Activated CD4-positive, alpha-beta T cell treated with anti-CD3 and anti-CD28 coated beads, Interleukin-2, amount 10 ng/mL, durations not matched to agents 24 days and 14 days (primary cell): ENCODE measurements at regions not wholly inside any gene's neighbourhood (a gene's known extent, or its start where the extent isn't known, plus 50 kb on each side); places are given as distances from the start of the nearest gene placed in this dataset.
"Not testable (repeated sequence)": the region's sequence is repeated elsewhere in the genome, so short reads cannot be mapped to it uniquely, and the experiment has no call there.

ENCODE experiments used
- DNase-seq: peaks from one replicate; pipeline ENCODE4 v3.0.0; 2022
- H3K27ac Mint-ChIP-seq: one replicate; pipeline ENCODE4 v1.8.0; 2022; ENCODE audit warnings: mild to moderate bottlenecking, mixed read lengths
- H3K27me3 Mint-ChIP-seq: one replicate; pipeline ENCODE4 v1.8.0; 2022; ENCODE audit warnings: mixed read lengths
- H3K36me3 Mint-ChIP-seq: one replicate; pipeline ENCODE4 v1.8.0; 2022; ENCODE audit warnings: low read depth, mild to moderate bottlenecking, mixed read lengths
- H3K4me1 Mint-ChIP-seq: one replicate; pipeline ENCODE4 v1.8.0; 2021; ENCODE audit warnings: mixed read lengths
- H3K4me3 Mint-ChIP-seq: one replicate; pipeline ENCODE4 v1.8.0; 2022; ENCODE audit warnings: mild to moderate bottlenecking, moderate library complexity, mixed read lengths
- H3K9me3 Mint-ChIP-seq: one replicate; pipeline ENCODE4 v1.8.0; 2021; ENCODE audit warnings: mixed read lengths
- intact Hi-C: fragments of 100-400 bp; cut with micrococcal nuclease; formaldehyde crosslinking; loops from one replicate; pipeline ENCODE4 v1.15.1; 2023

- no peaks in the 10 kb centered on the region for H3K27me3 Mint-ChIP-seq
- H3K9me3 Mint-ChIP-seq, result no peaks in the 10 kb centered on the region
- intact Hi-C loops, result no loop called here
- H3K36me3 Mint-ChIP-seq, result no peaks in the 10 kb centered on the region
- H3K4me1 Mint-ChIP-seq, result no peaks in the 10 kb centered on the region
- DNase-seq, result no peak
- H3K27ac Mint-ChIP-seq, result no peak overlapping the region
- H3K4me3 Mint-ChIP-seq, result no peak overlapping the region
Measured at GRCh38 chr6:100202417-100203194, 208.6 kb upstream of the MCHR2 start.

DNA sequence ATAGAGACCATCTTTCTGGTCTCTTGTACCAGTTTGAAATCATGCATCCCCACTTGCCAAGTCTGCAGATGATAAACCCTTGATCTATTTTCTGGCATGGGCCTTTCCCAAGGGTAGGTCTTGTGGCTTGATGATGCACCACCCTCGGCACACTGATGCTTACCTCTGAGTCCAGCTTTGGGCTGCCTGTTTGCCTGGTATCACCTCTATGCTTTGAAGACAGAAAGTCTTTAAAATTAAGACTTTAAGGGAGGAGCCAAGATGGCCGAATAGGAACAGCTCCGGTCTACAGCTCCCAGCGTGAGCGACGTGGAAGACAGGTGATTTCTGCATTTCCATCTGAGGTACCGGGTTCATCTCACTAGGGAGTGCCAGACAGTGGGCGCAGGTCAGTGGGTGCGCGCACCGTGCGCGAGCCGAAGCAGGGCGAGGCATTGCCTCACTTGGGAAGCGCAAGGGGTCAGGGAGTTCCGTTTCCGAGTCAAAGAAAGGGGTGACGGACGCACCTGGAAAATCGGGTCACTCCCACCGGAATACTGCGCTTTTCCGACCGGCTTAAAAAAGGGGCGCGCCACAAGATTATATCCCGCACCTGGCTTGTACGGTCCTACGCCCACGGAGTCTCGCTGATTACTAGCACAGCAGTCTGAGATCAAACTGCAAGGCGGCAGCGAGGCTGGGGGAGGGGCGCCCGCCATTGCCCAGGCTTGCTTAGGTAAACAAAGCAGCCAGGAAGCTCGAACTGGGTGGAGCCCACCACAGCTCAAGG, 202.4 kb upstream of the MCHR2 start:
- H3K36me3 Mint-ChIP-seq, H3K4me1 Mint-ChIP-seq, H3K27ac Mint-ChIP-seq, intact Hi-C loops, H3K27me3 Mint-ChIP-seq, H3K4me3 Mint-ChIP-seq, H3K9me3 Mint-ChIP-seq, DNase-seq: not testable (repeated sequence)

DNA sequence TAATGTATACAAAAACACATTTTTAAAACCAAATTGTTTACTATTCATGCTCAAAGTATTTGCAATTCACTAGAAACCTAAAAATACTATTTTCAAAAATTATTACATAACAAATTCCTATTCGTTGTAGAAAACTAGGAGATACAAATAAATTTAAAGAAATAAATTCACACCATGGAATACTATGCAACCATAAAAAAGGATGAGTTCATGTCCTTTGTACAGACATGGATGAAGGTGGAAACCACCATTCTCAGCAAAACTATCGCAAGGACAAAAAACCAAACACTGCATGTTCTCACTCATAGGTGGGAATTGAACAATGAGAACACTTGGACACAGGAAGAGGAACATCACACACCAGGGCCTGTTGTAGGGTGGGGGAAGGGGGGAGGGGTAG, 201.2 kb upstream of the MCHR2 start:
- H3K27ac Mint-ChIP-seq, H3K4me1 Mint-ChIP-seq, H3K36me3 Mint-ChIP-seq, H3K4me3 Mint-ChIP-seq, H3K27me3 Mint-ChIP-seq, intact Hi-C loops, H3K9me3 Mint-ChIP-seq, DNase-seq: not testable (repeated sequence)

DNA sequence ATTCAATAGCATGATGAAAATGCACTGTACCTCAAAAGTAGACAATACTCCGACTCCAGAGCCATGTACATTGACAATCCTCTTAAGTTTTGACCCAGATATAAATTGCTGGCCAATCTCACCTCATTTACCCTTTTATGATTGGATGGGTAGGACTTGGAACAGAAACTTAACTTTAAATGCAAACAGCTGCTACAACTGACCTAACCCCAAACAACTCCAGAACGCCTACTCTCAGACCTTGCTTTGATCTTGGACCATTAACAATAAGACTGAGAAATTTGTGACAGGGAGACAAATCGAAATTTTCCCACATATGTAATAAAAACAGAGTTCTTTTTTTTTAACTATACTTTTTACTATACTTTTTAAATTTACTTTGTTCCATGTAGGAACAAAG, 200.5 kb upstream of the MCHR2 start:
- H3K4me3 Mint-ChIP-seq, result no peak overlapping the region
- no peaks in the 10 kb centered on the region for H3K4me1 Mint-ChIP-seq
- H3K9me3 Mint-ChIP-seq, result no peaks in the 10 kb centered on the region
- no peaks in the 10 kb centered on the region for H3K27me3 Mint-ChIP-seq
- DNase-seq, result no peak
- intact Hi-C loops, result no loop called here
- no peaks in the 10 kb centered on the region for H3K36me3 Mint-ChIP-seq
- no peak overlapping the region for H3K27ac Mint-ChIP-seq

GRCh38 chr6:100188754-100189153, 194.7 kb upstream of the MCHR2 start:
- intact Hi-C loops, result no loop called here
- no peaks in the 10 kb centered on the region for H3K9me3 Mint-ChIP-seq
- no peaks in the 10 kb centered on the region for H3K27me3 Mint-ChIP-seq
- H3K4me3 Mint-ChIP-seq, result no peak overlapping the region
- H3K27ac Mint-ChIP-seq, result no peak overlapping the region
- H3K36me3 Mint-ChIP-seq, result no peaks in the 10 kb centered on the region
- DNase-seq, result no peak
- H3K4me1 Mint-ChIP-seq, result no peaks in the 10 kb centered on the region

DNA sequence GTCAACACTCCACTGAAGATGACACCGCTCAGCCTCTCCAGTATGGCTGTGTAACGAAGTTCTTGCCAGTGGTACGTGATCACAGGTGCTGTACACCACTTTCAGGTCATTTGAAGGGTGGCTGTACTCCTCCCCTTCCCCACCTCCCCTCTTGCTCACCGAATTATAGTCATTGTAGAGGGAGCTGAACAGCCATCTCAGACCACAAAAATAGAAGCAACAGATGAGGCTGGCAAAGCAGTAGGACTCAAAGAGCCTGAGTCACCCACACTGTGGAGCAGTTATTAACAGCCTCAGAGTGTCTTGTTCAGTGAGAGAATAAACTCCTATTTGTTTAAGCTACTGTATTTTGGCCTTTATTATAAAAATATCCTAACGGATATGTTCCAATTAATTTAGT, 192.5 kb upstream of the MCHR2 start:
- Mint-ChIP-seq H3K27ac (no peak overlapping the region), H3K27me3 (peaks cover 3% of the 10 kb centered on the region), H3K36me3 (no peaks in the 10 kb centered on the region), H3K4me1 (no peaks in the 10 kb centered on the region), H3K4me3 (no peak overlapping the region), H3K9me3 (no peaks in the 10 kb centered on the region)
- intact Hi-C loops, result no loop called here
- DNase-seq, result no peak

- Mint-ChIP-seq H3K36me3 (no peaks in the 10 kb centered on the region), H3K27ac (no peak overlapping the region), H3K4me3 (no peak overlapping the region), H3K4me1 (no peaks in the 10 kb centered on the region), H3K9me3 (no peaks in the 10 kb centered on the region), H3K27me3 (peaks cover 3% of the 10 kb centered on the region)
- intact Hi-C loops, result no loop called here
- DNase-seq, result no peak
Measured at GRCh38 chr6:100185615-100186014, 191.6 kb upstream of the MCHR2 start.

- intact Hi-C loops, result no loop called here
- H3K4me3 Mint-ChIP-seq, result no peak overlapping the region
- peaks cover 3% of the 10 kb centered on the region for H3K27me3 Mint-ChIP-seq
- no peak overlapping the region for H3K27ac Mint-ChIP-seq
- no peaks in the 10 kb centered on the region for H3K9me3 Mint-ChIP-seq
- no peak for DNase-seq
- no peaks in the 10 kb centered on the region for H3K36me3 Mint-ChIP-seq
- no peaks in the 10 kb centered on the region for H3K4me1 Mint-ChIP-seq
Measured at GRCh38 chr6:100184473-100184872, 190.4 kb upstream of the MCHR2 start.

DNA sequence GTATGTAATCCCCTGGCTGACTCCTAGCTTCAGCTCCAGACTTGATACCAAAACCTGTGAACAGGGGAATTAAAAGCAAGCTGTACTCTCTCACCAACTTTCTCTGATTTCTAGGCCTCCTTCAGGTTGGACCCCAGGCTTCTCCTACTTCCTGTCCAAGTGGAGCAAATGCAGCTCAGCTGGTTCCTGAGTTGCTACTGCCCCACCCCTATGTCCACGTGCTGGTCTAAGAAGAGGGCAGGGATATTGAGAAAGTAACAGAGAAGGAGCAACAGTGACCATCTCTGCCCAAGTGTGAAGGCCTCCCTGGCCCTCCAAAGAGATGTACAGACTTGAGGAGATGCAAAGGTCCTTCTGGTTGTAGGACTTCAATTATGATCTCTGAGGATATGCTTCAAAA, 188.3 kb upstream of the MCHR2 start:
- H3K27ac Mint-ChIP-seq, result no peak overlapping the region
- no peak overlapping the region for H3K4me3 Mint-ChIP-seq
- H3K4me1 Mint-ChIP-seq, result no peaks in the 10 kb centered on the region
- H3K9me3 Mint-ChIP-seq, result no peaks in the 10 kb centered on the region
- no peak for DNase-seq
- no peaks in the 10 kb centered on the region for H3K36me3 Mint-ChIP-seq
- intact Hi-C loops, result no loop called here
- H3K27me3 Mint-ChIP-seq, result peaks cover 3% of the 10 kb centered on the region

GRCh38 chr6:100181309-100181708, 187.3 kb upstream of the MCHR2 start:
- intact Hi-C loops, result no loop called here
- no peaks in the 10 kb centered on the region for H3K9me3 Mint-ChIP-seq
- H3K4me1 Mint-ChIP-seq, result no peaks in the 10 kb centered on the region
- H3K4me3 Mint-ChIP-seq, result no peak overlapping the region
- no peaks in the 10 kb centered on the region for H3K36me3 Mint-ChIP-seq
- no peak for DNase-seq
- no peak overlapping the region for H3K27ac Mint-ChIP-seq
- H3K27me3 Mint-ChIP-seq, result peaks cover 3% of the 10 kb centered on the region

GRCh38 chr6:100179576-100179975, 185.6 kb upstream of the MCHR2 start:
- intact Hi-C loops, result no loop called here
- DNase-seq, result no peak
- Mint-ChIP-seq H3K27ac (no peak overlapping the region), H3K4me3 (no peak overlapping the region), H3K36me3 (no peaks in the 10 kb centered on the region), H3K9me3 (no peaks in the 10 kb centered on the region), H3K27me3 (peaks cover 3% of the 10 kb centered on the region), H3K4me1 (no peaks in the 10 kb centered on the region)

DNA sequence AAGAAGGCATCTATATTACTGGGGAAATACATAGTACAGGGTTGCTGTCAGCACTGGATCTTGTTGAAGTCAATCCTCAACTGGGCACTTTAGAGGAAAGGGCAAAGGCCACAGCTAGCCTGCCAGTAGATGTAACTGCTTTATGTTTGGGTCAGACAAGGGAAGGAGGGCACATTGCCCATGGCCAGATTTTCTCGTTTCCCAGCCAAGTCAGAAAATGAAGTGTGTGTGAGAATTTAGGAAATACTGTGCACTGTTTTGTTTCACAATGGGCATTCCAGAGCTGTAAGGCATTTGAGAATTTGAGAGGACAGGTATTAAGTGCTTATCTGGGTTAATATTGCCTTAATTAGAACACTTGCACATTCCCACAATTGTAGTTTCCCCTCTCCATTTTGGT, 183.9 kb upstream of the MCHR2 start:
- Mint-ChIP-seq H3K36me3 (no peaks in the 10 kb centered on the region), H3K4me3 (no peak overlapping the region), H3K4me1 (no peaks in the 10 kb centered on the region), H3K27me3 (peaks cover 4% of the 10 kb centered on the region), H3K27ac (no peak overlapping the region), H3K9me3 (no peaks in the 10 kb centered on the region)
- intact Hi-C loops, result no loop called here
- no peak for DNase-seq

DNA sequence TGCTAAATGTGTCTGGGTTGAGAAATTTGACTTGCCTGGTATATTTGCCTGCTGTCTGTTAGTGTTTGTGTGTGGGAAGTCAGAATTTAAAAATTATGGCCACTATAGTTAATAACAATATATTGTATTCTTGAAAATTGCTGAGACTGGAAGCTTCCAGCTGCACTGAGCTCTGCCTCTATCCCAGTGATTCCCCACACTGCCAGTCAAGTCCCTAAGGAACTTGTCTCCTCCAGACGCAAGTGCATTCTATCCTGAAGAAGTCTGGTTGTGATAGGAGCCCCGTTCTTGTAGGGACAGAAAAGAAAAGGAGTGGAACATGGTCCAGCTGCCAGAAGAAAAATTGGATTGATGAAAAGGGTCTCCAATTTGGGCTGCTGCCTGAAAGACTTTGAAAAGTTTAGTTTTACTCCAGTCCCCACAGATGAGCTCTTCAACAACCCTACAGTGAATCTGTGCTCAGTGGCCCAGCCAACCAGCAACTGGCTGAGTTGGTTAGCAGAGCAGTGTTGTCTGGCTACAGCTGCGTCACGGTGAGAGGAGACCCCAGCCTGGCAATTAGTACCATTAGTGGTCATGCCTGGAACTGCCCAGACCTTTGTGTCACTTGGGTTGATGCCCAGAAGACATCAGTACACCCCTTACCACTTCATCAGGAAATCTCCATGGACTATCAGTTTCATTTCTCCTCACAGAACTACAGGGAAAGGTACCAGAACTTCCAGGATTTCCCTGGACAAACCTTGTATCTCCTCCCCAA, 183.1 kb upstream of the MCHR2 start:
- no peaks in the 10 kb centered on the region for H3K4me1 Mint-ChIP-seq
- no peak for DNase-seq
- no peaks in the 10 kb centered on the region for H3K9me3 Mint-ChIP-seq
- H3K36me3 Mint-ChIP-seq, result no peaks in the 10 kb centered on the region
- intact Hi-C loops, result no loop called here
- no peak overlapping the region for H3K27ac Mint-ChIP-seq
- no peak overlapping the region for H3K4me3 Mint-ChIP-seq
- peaks cover 3% of the 10 kb centered on the region for H3K27me3 Mint-ChIP-seq

DNA sequence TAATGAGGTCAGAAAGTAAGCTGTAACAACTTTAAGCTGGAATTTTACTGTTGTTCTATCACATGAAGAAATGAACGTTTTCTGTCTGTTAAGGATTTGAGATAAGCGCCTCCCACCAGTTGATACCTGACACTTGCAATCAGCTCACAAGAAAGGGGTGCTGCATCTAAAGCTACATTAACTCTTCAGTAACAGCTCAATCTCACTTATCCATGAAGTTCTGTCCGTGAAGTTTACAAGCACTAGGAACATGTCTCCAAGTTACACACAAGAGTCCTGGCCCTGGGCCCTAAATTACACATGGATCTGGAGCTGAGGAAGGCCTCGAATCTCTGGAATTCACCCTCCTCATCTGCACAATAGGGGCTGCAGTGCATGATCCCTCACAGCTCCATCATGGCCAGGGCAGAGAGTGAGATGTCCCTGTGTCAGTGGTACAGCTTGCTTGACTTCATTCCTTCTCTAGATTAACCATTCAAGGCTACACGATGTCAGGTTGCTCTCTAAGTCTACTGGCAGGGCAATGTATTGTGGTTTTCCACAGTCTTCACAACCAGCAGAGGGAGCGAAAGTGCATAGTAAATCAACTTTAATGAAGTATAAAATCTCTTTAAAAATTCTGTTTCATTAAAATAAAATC, 182.4 kb upstream of the MCHR2 start:
- intact Hi-C loops, result no loop called here

More for the DNA sequence above, 182.4 kb upstream of the MCHR2 start:
- no peaks in the 10 kb centered on the region for H3K36me3 Mint-ChIP-seq
- no peak overlapping the region for H3K27ac Mint-ChIP-seq
- DNase-seq, result no peak
- no peaks in the 10 kb centered on the region for H3K4me1 Mint-ChIP-seq
- H3K9me3 Mint-ChIP-seq, result no peaks in the 10 kb centered on the region
- no peak overlapping the region for H3K4me3 Mint-ChIP-seq
- H3K27me3 Mint-ChIP-seq, result peaks cover 2% of the 10 kb centered on the region
